ENCODE measurements at regions not wholly inside any gene's neighbourhood (a gene's known extent, or its start where the extent isn't known, plus 50 kb on each side); places are given as distances from the start of the nearest gene placed in this dataset.

GRCh38 chr13:47829690-47830089, 171.4 kb downstream of the SUCLA2 start:
- DNase-seq (ENCODE audit: low read depth) = peak; percentile 35

- no peak for DNase-seq (ENCODE audit: low read depth)
Measured at GRCh38 chr13:47826471-47826870, 174.6 kb downstream of the SUCLA2 start.

- no peak for DNase-seq (ENCODE audit: low read depth)
Measured at GRCh38 chr13:47822036-47822435, 179.0 kb downstream of the SUCLA2 start.

- no peak for DNase-seq (ENCODE audit: low read depth)
Measured at GRCh38 chr13:47816831-47817230, 184.2 kb downstream of the SUCLA2 start.

GRCh38 chr13:47813718-47814117, 187.4 kb downstream of the SUCLA2 start:
- DNase-seq (ENCODE audit: low read depth) = no peak

- no peak for DNase-seq (ENCODE audit: low read depth)
Measured at GRCh38 chr13:47809411-47809810, 191.7 kb downstream of the SUCLA2 start.

- no peak for DNase-seq (ENCODE audit: low read depth)
Measured at GRCh38 chr13:47803131-47803530, 197.9 kb downstream of the SUCLA2 start.

- no peak for DNase-seq (ENCODE audit: low read depth)
Measured at GRCh38 chr13:47801555-47801954, 199.5 kb downstream of the SUCLA2 start.

GRCh38 chr13:47800593-47800992, 200.5 kb downstream of the SUCLA2 start:
- no peak for DNase-seq (ENCODE audit: low read depth)

- DNase-seq (ENCODE audit: low read depth) = no peak
Measured at GRCh38 chr13:47798906-47799305, 202.2 kb downstream of the SUCLA2 start.

- DNase-seq (ENCODE audit: low read depth) = no peak
Measured at GRCh38 chr13:47798194-47798593, 202.9 kb downstream of the SUCLA2 start.

- DNase-seq (ENCODE audit: low read depth) = no peak
Measured at GRCh38 chr13:47796816-47797215, 204.3 kb downstream of the SUCLA2 start.

GRCh38 chr13:47794963-47795362, 206.1 kb downstream of the SUCLA2 start:
- no peak for DNase-seq (ENCODE audit: low read depth)

GRCh38 chr13:47790755-47791154, 210.3 kb downstream of the SUCLA2 start:
- DNase-seq (ENCODE audit: low read depth) = no peak

- no peak for DNase-seq (ENCODE audit: low read depth)
Measured at GRCh38 chr13:47788844-47789243, 212.2 kb downstream of the SUCLA2 start.

- no peak for DNase-seq (ENCODE audit: low read depth)
Measured at GRCh38 chr13:47774671-47774994, 226.4 kb downstream of the SUCLA2 start.

GRCh38 chr13:47764817-47765216, 236.3 kb downstream of the SUCLA2 start:
- DNase-seq (ENCODE audit: low read depth) = no peak

GRCh38 chr13:47757466-47758080, 243.5 kb downstream of the SUCLA2 start:
- DNase-seq (ENCODE audit: low read depth) = no peak

GRCh38 chr13:47747901-47748300, 253.2 kb downstream of the SUCLA2 start:
- no peak for DNase-seq (ENCODE audit: low read depth)

GRCh38 chr13:47726394-47726793, 274.7 kb downstream of the SUCLA2 start:
- DNase-seq (ENCODE audit: low read depth) = no peak

- no peak for DNase-seq (ENCODE audit: low read depth)
Measured at GRCh38 chr13:47723898-47724297, 277.2 kb downstream of the SUCLA2 start.

- DNase-seq (ENCODE audit: low read depth) = no peak
Measured at GRCh38 chr13:47719164-47719563, 281.9 kb downstream of the SUCLA2 start.

GRCh38 chr13:47718556-47718955, 282.5 kb downstream of the SUCLA2 start:
- no peak for DNase-seq (ENCODE audit: low read depth)

- DNase-seq (ENCODE audit: low read depth) = no peak
Measured at GRCh38 chr13:47708386-47708785, 292.7 kb downstream of the SUCLA2 start.

GRCh38 chr13:47707414-47707813, 293.7 kb downstream of the SUCLA2 start:
- no peak for DNase-seq (ENCODE audit: low read depth)
